OCI-LY7 (cell line): ENCODE measurements at regions not wholly inside any gene's neighbourhood (a gene's known extent, or its start where the extent isn't known, plus 50 kb on each side); places are given as distances from the start of the nearest gene placed in this dataset.

Experiments
- BruUV-seq: library from RNA; stranded (reverse); fragments of 400-500 nt; replicated peaks from 2 replicates; lab custom pipeline; 2021; lab: Mats Ljungman, UMichigan
- CTCF ChIA-PET: fragments of 300-600 bp; sonication (Branson Sonifier 250); formaldehyde crosslinking; loops from one replicate; lab custom pipeline; 2022; ENCODE audit warnings: antibody characterized with exemption; ENCODE audit not compliant: unreplicated experiment; lab: Charles Lee
- POLR2A ChIA-PET: fragments of 300-600 bp; sonication (Branson Sonifier 250); formaldehyde crosslinking; loops from one replicate; lab custom pipeline; 2022; ENCODE audit warnings: antibody characterized with exemption; lab: Charles Lee
- DNase-seq: peaks from one replicate; pipeline ENCODE4 v3.0.0-alpha.2; 2015; ENCODE audit warnings: low spot score
- H2AFZ ChIP-seq: fragments of 200-600 bp; sonication (generic), shearing (Covaris generic); 2 replicates; pipeline ENCODE4 v1.6.1; 2014; ENCODE audit warnings: mild to moderate bottlenecking, antibody characterized with exemption, low read length, moderate library complexity
- H3K27ac ChIP-seq: fragments of 200-600 bp; sonication (generic); 2 replicates; pipeline ENCODE4 v1.5.1; 2014; ENCODE audit warnings: mixed run types, low read depth, mild to moderate bottlenecking, moderate library complexity, low read length, inconsistent platforms; ENCODE audit not compliant: poor library complexity, severe bottlenecking
- H3K36me3 ChIP-seq: fragments of 200-600 bp; sonication (generic); 2 replicates; pipeline ENCODE4 v1.6.1; 2014; ENCODE audit warnings: mild to moderate bottlenecking, antibody characterized with exemption, low read length, moderate library complexity, mixed read lengths; ENCODE audit not compliant: insufficient read depth
- H3K4me1 ChIP-seq: fragments of 200-600 bp; sonication (generic); 2 replicates; pipeline ENCODE4 v1.5.1; 2014; ENCODE audit warnings: mild to moderate bottlenecking, low read length; ENCODE audit not compliant: insufficient read depth, poor library complexity, severe bottlenecking
- H3K4me2 ChIP-seq: fragments of 200-600 bp; sonication (generic); 2 replicates; pipeline ENCODE4 v1.6.1; 2014; ENCODE audit warnings: mild to moderate bottlenecking, low read length
- H3K4me3 ChIP-seq: fragments of 200-600 bp; sonication (generic); 2 replicates; pipeline ENCODE4 v1.5.1; 2014; ENCODE audit warnings: mild to moderate bottlenecking, low read depth, low read length; ENCODE audit not compliant: poor library complexity, severe bottlenecking
- H3K79me2 ChIP-seq: fragments of 200-600 bp; sonication (generic); 2 replicates; pipeline ENCODE4 v1.6.1; 2016; ENCODE audit warnings: low read depth, mild to moderate bottlenecking, low read length, moderate library complexity, mixed read lengths; ENCODE audit not compliant: insufficient read depth
- H3K9me2 ChIP-seq: fragments of 200-600 bp; sonication (generic); 2 replicates; pipeline ENCODE4 v1.6.1; 2016; ENCODE audit warnings: mild to moderate bottlenecking, low read length, mixed read lengths; ENCODE audit not compliant: insufficient read depth
- H3K9me3 ChIP-seq: fragments of 200-600 bp; sonication (generic); 2 replicates; pipeline ENCODE4 v1.6.1; 2014; ENCODE audit warnings: mild to moderate bottlenecking, mixed run types, low read length, mixed read lengths
- H4K20me1 ChIP-seq: fragments of 200-600 bp; sonication (generic); 2 replicates; pipeline ENCODE4 v1.6.1; 2014; ENCODE audit warnings: mild to moderate bottlenecking, antibody characterized with exemption, low read length, moderate library complexity, mixed read lengths; ENCODE audit not compliant: insufficient read depth
- EZH2phosphoT487 ChIP-seq: fragments of 200-600 bp; sonication (generic); IDR thresholded peaks from 2 replicates; pipeline ENCODE4 v1.6.1; 2018; ENCODE audit warnings: low read depth, borderline replicate concordance, mild to moderate bottlenecking, mixed run types, antibody characterized with exemption, low read length, moderate library complexity, mixed read lengths
- intact Hi-C: fragments of 100-400 bp; cut with micrococcal nuclease; formaldehyde crosslinking; loops from one replicate; pipeline ENCODE4 v1.10.0; 2022; ENCODE audit not compliant: unreplicated experiment
- TF ChIP-seq, protein P1 (sequence below): fragments of 200-600 bp; sonication (generic); conservative IDR thresholded peaks from 2 replicates; pipeline ENCODE4 v1.5.1; 2014; ENCODE audit warnings: mild to moderate bottlenecking, antibody characterized with exemption, low read length, moderate library complexity, mixed read lengths

DNA sequence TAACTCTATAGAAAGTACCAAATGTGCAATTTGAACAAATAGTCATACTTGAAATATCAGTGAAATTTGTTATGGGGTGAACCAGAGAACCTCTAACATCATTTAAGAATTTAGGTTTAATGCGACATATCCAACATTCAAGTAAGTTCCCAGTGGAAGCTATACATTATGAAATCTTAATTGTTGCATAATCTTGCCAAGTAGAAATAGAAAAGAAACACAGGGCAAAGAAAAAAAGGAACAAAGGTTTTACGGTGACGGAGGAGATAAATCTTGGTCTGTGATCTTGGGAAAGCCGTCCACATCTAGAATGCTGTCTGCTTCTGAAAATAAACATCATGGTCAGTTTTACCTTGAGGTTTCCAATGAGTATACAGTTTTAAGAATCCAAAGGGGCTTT lies 445.7 kb downstream of the RFC3 start:
- POLR2A ChIA-PET = no interaction called here
- H2AFZ ChIP-seq = no peak overlapping the region
- no peak overlapping the region for H3K27ac ChIP-seq
- H3K36me3 ChIP-seq = no peaks in the 10 kb centered on the region
- intact Hi-C loops = no loop called here
- no peaks in the 10 kb centered on the region; the same call in 1 of the 2 replicates for H3K9me2 ChIP-seq
- no TSS peak for BruUV-seq
- H3K4me1 ChIP-seq = no peaks in the 10 kb centered on the region
- H3K79me2 ChIP-seq = no peaks in the 10 kb centered on the region
- H3K9me3 ChIP-seq = no peaks in the 10 kb centered on the region
- CTCF ChIA-PET = no interaction called here
- no peak for TF ChIP-seq EZH2phosphoT487
- TF ChIP-seq, protein P1, sequence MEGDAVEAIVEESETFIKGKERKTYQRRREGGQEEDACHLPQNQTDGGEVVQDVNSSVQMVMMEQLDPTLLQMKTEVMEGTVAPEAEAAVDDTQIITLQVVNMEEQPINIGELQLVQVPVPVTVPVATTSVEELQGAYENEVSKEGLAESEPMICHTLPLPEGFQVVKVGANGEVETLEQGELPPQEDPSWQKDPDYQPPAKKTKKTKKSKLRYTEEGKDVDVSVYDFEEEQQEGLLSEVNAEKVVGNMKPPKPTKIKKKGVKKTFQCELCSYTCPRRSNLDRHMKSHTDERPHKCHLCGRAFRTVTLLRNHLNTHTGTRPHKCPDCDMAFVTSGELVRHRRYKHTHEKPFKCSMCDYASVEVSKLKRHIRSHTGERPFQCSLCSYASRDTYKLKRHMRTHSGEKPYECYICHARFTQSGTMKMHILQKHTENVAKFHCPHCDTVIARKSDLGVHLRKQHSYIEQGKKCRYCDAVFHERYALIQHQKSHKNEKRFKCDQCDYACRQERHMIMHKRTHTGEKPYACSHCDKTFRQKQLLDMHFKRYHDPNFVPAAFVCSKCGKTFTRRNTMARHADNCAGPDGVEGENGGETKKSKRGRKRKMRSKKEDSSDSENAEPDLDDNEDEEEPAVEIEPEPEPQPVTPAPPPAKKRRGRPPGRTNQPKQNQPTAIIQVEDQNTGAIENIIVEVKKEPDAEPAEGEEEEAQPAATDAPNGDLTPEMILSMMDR = no peak
- H3K4me2 ChIP-seq = no peak overlapping the region
- H3K4me3 ChIP-seq = no peak overlapping the region
- H4K20me1 ChIP-seq = no peaks in the 10 kb centered on the region
- DNase-seq = no peak

DNA sequence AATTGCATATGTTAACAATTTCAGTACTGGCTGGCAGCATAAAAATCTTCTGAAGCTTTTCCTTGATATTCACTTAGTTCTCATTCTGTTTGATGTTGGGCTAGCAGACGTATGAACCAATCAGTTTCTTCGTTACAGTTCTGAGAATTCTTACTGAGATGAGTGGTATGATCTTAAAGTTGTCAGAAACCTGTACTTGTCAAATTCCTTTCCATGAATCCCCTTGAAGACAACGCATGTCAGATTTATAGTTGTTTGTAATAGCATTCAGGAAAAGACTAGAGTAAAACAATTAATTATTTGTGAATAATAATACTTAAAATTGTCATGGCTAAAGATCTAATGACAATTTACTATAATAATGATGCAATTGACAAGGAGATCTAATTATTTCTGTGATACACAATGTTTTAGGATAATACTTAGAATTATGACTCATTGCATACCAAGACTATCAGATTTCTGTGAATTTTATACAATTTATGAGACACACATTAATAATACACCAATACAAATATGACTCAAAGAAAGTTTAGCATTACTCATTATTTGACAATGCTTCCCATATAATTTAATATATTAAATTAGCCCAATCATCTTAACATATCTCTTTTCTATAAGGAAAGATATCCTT lies 447.2 kb downstream of the RFC3 start:
- TF ChIP-seq, protein P1 = no peak
- TF ChIP-seq EZH2phosphoT487 = no peak
- Histone ChIP-seq H3K4me3 (no peak overlapping the region), H3K36me3 (no peaks in the 10 kb centered on the region), H3K4me2 (no peak overlapping the region), H3K4me1 (no peaks in the 10 kb centered on the region), H4K20me1 (no peaks in the 10 kb centered on the region), H3K9me2 (no peaks in the 10 kb centered on the region; the same call in 1 of the 2 replicates), H2AFZ (no peak overlapping the region), H3K27ac (no peak overlapping the region), H3K9me3 (no peaks in the 10 kb centered on the region), H3K79me2 (no peaks in the 10 kb centered on the region)
- BruUV-seq = no TSS peak
- intact Hi-C loops = no loop called here
- ChIA-PET CTCF (no interaction called here), POLR2A (interaction anchor here (0.7 kb wide), 1 partner anchor 755 kb away, joined by 3 read pairs; no protein-coding TSS in a partner anchor)
- no peak for DNase-seq

DNA sequence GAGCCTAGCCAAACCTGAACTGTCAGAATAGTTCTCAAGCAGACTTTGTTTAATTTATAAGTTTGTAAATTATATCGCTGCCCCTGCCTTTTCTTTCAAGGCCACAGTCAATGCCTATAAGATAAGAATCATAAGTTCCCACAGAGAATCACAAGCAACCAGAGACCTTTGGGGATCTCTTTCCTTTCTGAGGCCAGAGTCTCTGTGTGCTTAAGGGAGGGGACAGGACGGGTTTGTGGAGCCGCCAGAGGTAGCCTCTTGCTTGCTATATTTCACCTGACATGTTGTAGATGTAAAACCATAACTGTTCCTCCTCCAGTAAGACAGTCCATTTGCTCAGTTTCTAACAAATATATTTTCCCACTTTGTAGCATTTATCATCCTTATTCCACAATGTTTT lies 458.8 kb downstream of the RFC3 start:
- H3K4me1 ChIP-seq = no peaks in the 10 kb centered on the region
- no peaks in the 10 kb centered on the region for H3K9me2 ChIP-seq
- TF ChIP-seq, protein P1 = no peak
- TF ChIP-seq EZH2phosphoT487 = no peak
- no peak overlapping the region for H2AFZ ChIP-seq
- no peaks in the 10 kb centered on the region for H3K36me3 ChIP-seq
- DNase-seq = no peak
- H4K20me1 ChIP-seq = no peaks in the 10 kb centered on the region
- H3K4me2 ChIP-seq = no peak overlapping the region
- ChIA-PET POLR2A (no interaction called here), CTCF (no interaction called here)
- H3K79me2 ChIP-seq = no peaks in the 10 kb centered on the region
- no TSS peak for BruUV-seq
- intact Hi-C loops = no loop called here
- H3K27ac ChIP-seq = no peak overlapping the region
- no peak overlapping the region for H3K4me3 ChIP-seq
- no peaks in the 10 kb centered on the region for H3K9me3 ChIP-seq
